Stimulated activated CD4-positive, alpha-beta T cell treated with anti-CD3 and anti-CD28 coated beads, Interleukin-12 subunit alpha, Interleukin-12 subunit beta, amount 100 ng/mL, for 48 hours (primary cell): ENCODE measurements at regions not wholly inside any gene's neighbourhood (a gene's known extent, or its start where the extent isn't known, plus 50 kb on each side); places are given as distances from the start of the nearest gene placed in this dataset.
"Not testable (repeated sequence)": the region's sequence is repeated elsewhere in the genome, so short reads cannot be mapped to it uniquely, and the experiment has no call there.

Experiments
- DNase-seq, 3 donors: peaks; one replicate each; pipeline ENCODE4 v3.0.0-alpha.2; 2020; ENCODE audit warnings: low read depth in 2 of 3, low spot score in 1 of 3

- peak in 1 of 3 donors; percentile 27 for DNase-seq
Observed at GRCh38 chrX:65451663-65452062, 82.9 kb downstream of the LAS1L start.

GRCh38 chrX:65420154-65420553, 114.4 kb downstream of the LAS1L start:
- DNase-seq: no peak

- not testable (repeated sequence) for DNase-seq
Observed at GRCh38 chrX:65407662-65408061, 126.9 kb downstream of the LAS1L start.

- DNase-seq: no peak
Observed at GRCh38 chrX:65407157-65407626, 127.4 kb downstream of the LAS1L start.

GRCh38 chrX:65406532-65406931, 128.1 kb downstream of the LAS1L start:
- DNase-seq: no peak

GRCh38 chrX:65392284-65392683, 142.3 kb downstream of the LAS1L start:
- no peak for DNase-seq

GRCh38 chrX:65389120-65389519, 145.5 kb downstream of the LAS1L start:
- DNase-seq: not testable (repeated sequence)
